G401.6 (cell line): ENCODE measurements at regions not wholly inside any gene's neighbourhood (a gene's known extent, or its start where the extent isn't known, plus 50 kb on each side); places are given as distances from the start of the nearest gene placed in this dataset.

Source experiments
- FAIRE-seq: peaks from 2 replicates; lab custom pipeline; 2012; peaks lifted over from hg19 to GRCh38; lab: Jason Lieb, UNC

DNA sequence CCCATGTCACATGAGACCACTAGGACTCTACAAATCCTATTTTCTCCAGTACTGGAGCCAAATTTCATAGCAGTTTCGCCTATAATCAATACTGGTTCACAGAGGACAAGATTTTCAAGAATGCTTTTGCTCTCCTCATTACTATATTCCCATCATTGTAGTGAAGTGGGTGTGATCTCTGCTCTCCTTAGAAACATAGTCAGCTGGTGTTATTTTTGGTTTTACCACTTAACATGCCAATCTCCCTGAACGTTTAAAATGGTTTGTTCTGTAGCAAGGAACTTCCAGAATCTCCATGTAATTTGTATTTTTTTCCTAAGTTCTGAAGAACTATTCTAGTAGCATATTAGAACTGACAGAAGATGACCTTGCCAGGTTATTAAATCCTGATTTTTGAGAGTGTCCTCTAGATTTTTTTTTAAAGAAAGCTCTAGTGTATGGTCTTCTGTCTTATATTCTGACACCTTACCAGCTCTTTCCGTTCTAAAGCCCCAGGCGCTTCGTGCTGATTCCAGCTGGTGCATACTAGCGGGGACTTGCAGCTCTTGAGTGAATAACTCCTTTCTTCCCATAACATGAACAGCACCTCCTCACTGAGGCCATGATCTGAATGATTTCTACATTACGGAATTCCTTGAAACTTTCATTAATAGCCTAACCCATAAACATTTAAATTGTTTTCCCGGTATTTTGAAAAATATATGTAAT lies 1372.9 kb downstream of the TECRL start:
- FAIRE-seq = no peak

GRCh38 chr4:63029380-63029779 lies 1379.9 kb downstream of the TECRL start:
- no peak for FAIRE-seq

- FAIRE-seq = no peak
These were observed 1388.6 kb downstream of the TECRL start for GRCh38 chr4:63020661-63021060.

DNA sequence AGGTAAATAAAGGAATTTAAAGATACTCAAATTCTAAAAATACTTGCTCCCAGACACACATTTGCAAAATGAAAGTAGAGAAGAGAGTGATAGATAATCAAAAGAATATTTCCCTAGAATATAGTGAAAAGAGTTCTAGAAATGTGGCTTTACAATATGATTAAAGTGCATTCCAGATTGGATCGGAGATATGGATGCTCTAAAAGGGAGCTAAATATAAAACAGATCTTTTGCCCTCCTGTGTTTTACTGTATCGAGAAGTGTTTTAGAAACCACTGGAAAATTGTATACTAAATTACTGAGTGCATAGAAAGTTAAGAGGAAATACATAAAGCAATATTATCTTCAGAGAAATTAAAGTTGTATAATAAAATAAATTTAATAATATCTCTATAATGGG lies 1392.0 kb downstream of the TECRL start:
- no peak for FAIRE-seq

DNA sequence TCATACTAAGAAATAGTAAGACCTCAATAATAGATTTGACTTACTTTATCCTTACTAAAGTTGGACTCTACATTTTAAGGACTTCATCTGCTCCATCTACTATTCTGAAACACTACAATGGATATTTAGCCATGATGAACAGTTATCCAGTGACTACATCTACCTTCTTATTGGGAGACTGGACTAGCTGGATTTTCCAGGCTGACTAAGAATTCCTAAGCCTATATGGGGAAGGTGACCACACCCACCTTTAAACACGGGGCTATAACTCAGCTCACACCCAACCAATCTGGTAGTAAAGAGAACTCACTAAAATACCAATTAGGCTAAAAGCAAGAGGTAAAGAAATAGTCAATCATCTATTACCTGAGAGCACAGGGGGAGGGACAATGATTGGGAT lies 1438.4 kb downstream of the TECRL start:
- FAIRE-seq = no peak

DNA sequence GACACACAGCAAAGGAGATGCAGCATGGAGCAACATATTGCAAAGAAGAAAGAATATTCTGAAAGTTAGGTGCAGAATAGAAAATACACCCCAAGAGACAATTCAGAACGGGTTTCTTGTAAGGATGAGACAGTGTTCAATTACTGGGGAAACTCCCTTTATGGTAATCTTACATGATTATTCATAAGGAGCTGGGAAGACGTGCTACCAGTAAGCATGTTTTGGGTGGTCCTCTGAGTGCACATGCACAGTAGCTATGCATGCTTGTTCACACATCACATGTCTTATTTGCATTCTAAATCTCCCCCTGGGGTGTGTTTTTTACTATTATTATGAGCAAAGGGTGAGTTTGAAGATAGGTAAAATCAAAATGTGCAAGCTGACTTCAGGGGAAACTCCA lies 1448.8 kb downstream of the TECRL start:
- FAIRE-seq = no peak

DNA sequence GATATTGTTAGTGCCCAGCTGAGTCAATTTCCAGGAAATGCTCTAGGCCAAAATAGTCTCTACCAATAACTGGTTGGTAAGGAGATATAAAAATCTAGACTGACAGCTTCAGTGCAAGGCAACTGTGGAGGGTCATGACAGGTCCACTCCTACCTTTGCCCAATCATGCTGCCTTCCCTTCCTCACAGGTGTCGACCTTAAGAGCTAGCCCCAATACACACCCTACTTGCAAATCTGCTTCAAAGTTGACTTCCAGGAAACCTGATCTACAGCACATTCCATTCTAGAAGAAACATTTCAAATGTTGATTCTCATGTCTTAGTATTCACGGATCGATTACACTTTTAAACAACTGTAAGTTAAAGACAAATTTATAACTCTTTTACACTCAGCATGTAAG lies 1455.5 kb downstream of the TECRL start:
- FAIRE-seq = no peak

GRCh38 chr4:62952366-62952765 lies 1456.9 kb downstream of the TECRL start:
- FAIRE-seq = no peak

DNA sequence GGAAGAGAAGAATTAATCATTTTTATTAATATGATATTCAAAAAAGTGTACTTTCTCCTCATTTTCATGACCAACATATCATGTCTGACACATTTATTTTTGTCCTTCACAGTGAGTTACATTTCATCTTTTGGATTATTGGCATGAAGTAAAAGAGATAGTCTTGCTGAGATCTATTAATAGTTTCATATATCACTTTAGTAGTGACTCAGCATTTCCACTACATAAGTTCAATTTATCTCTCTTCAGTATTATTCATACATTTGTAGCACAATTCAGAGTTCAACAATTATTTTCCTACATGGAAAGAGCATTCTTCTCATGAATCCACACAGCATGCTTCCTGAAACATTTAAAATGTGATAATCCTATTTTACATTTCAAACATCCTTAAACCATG lies 1461.1 kb downstream of the TECRL start:
- no peak for FAIRE-seq

DNA sequence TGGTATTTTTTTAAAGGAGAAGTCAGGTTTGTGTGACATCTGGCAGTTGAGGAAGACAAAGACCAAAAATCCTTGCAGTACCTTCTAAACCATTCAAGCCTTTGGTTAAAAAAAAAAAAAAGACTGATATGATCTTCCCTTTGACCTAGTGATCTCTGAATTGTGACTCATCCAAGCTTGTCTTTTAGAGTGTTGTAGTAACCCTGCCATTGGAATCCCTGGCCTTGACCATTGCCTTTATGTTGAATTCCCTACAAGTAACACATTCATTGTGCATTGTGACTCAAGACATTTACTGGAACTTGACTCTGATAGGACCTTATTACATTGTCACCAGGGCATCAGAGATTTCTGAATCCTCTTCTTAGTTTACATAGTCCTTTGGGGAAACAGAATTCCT lies 1469.0 kb downstream of the TECRL start:
- FAIRE-seq = no peak

DNA sequence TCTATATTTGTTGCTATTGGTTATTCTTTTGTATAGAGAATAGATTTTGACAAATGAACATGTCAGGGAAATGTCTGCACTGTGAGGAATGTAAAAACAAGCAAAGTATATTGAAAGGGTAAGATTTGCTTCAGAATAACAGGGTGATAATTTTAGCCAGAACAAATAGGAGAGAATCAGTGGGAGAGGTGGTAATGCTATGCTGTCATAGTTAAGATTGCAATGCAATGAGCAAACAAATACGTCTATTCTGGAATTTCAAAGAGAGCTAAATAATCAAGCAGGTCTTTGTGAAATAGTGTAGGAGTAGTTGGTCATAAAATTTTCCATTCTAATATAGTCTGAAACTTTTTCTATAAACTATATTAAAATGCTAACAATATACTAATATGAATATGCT lies 1478.4 kb downstream of the TECRL start:
- FAIRE-seq = no peak

DNA sequence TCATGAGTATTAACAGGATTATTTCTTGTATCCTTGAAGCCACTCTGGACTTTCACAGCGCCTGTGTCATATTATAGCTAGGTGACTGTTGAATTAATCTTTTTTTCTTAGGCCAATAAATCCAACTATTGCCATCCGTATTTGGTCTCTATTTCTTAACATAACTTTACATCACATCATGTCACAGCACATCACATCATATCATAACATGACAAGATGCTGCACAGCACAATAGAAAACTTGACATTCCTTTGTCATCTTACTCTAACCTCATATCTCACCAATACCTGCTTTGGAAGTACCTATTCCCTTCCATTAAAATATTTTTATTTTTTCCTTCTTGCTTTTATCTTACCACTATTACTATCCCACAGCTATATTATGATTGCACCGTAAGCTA lies 1480.8 kb downstream of the TECRL start:
- FAIRE-seq = no peak

DNA sequence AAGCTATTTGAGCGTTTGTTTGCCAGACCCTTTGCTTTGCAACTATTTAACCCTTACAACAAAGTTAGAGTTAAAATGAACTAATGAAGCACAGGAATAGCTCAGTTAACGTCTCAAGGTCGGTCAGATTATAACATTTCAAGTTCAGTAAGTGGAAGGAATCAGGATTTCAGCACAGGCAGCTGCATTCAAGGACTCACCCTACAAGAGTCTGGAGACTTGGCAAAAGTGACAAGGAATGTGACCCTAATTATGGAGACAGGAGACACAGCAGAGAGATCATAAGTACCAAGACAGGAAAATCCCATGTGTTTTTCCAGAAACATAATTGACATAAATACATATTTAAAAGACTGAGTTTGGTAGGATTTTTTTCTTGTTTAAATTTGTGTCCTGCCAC lies 1481.7 kb downstream of the TECRL start:
- FAIRE-seq = no peak

DNA sequence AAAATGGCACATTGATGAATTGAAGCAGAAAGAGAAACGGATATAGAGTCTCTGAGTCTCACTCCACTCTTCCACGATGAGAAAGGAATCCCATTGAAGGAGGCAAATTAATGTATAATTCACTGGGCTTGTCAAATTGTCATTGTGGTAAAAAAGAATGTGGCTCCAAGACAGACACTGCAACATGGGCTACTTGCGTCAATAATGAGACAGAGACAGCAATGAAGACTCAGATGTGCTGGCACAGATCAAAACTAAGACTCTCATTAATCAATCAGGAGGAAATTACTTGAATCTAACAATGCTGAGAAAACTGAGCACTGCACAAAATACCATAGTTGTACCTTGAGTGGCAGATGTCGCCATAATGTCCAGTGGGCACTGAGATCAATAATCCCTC lies 1485.5 kb downstream of the TECRL start:
- no peak for FAIRE-seq

DNA sequence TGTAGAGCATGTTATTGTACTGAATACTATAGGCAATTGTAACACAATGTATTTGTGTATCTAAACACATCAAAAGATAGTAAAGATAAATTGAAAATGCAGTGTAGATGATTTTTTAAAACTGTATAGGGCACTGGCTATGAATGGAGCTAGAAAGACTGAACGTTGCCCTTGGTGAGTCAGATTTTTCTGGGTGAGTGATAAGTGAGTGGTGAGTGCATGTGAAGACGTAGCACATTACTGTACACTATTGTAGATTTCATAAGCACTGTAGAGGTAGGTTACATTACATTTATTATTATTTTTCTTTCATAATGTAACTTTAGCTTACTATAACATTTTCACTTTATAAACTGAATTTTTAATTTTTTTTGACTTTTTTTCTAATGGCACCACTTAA lies 1491.6 kb downstream of the TECRL start:
- FAIRE-seq = no peak

DNA sequence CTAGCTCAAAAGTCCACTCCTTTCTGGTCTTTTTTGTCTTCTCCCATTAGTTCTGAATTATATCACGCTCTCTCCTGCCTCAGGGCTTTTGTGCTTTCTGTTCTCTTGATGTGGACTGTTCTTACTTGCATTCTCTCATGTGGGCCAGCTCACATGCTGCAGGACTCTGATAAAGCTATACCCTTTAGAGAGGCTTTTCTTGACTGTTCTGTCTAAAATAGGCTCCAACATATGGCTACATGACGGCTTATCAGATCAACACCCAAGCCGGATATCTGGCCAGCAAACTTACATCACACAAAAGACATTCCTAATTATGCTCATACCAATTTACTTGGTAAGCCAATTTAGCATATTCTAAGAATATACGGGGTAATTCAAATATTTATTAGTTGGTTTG lies 1494.5 kb downstream of the TECRL start:
- FAIRE-seq = no peak

- no peak for FAIRE-seq
These were observed 1496.2 kb downstream of the TECRL start for GRCh38 chr4:62913065-62913464.

- no peak for FAIRE-seq
These were observed 1496.7 kb downstream of the TECRL start for GRCh38 chr4:62912531-62912930.

GRCh38 chr4:62909238-62909637 lies 1500.0 kb downstream of the TECRL start:
- FAIRE-seq = no peak

DNA sequence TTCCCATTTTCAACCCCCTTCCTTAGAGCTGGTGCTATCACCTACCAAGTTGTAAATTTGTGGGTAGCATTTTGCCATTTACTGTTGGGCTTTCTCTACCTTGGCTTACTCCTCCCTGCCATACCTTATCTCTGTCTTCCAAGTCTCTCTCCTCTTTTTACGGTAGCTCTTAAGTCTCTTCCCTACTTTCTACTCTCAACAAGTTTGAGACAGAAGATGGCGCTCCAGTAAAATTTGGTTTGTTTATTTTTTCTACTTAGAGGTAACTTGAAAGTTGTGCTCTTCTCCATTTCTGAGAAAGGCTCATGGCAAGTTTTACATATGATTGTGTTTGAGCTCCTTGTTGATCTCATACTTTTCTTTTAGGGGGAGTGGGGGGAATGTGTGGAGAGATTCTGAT lies 1508.1 kb downstream of the TECRL start:
- no peak for FAIRE-seq

DNA sequence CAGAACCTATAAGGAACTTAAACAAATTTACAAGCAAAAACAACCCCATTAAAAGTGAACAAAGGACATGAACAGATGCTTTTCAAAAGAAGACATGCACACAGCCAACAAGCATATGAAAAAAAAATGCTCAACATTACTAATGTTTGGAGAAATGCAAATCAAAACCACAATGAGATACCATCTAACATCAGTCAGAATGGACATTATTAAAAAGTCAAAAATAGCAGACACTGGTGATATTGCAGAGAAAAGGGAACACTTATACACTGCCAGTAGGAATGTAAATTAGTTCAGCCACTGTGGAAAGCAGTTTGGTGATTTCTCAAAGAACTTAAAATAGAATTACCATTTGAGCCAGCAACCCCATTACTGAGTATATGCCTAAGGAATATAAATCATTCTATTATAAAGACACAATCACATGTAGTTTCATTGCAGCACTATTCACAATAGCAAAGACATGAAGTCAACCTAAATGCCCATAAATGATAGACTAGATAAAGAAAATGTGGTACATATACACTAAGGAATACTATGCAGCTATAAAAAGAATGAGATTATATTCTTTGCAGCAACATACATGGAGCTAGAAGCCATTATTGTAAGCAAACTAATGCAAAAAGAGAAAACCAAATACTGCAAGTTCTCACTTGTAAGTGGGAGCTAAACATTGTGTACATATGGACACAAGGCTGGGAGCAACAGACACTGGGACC lies 1509.4 kb downstream of the TECRL start:
- no peak for FAIRE-seq

DNA sequence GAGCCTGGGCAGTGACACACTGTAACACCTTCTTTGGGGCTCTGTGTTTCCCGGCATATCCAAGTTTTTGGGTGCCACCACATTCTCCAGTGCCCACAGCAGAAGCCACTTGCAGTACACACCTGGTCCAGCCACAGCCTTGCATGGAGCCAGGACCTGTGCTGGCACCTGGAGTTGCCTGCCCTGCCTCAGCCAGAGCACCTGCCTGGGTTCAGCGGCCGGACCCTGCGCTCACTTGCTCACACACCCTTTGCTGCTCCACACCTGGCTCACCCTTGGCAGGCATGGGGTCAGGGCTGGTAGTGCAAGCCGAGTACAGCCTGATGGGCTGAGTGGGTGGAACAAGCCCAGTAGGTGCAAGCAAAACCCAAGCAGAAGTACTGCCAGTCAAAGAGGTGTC lies 1511.1 kb downstream of the TECRL start:
- FAIRE-seq = no peak

DNA sequence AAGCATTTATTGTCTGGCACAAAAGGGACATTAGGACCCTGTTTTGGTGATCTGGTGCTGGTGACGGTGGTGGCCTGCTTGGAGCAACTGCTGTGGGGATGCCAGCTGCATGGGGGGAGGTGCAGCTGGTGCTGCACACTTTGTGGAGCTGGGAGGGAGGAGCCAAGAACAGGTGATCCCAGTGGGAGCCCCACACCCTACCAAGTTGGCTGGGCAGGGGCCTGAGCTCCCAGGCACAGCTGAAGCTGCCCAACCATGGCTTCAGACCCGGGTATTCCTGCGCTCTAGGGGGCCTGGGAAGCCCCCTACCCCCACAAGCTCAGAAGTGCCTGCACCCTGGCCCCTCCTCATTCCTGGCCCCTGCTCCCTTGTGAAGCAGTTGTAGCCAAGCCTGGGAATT lies 1512.5 kb downstream of the TECRL start:
- FAIRE-seq = no peak

GRCh38 chr4:62881901-62882300 lies 1527.3 kb downstream of the TECRL start:
- FAIRE-seq = no peak
